AG09319 (cell line): ENCODE measurements at regions not wholly inside any gene's neighbourhood (a gene's known extent, or its start where the extent isn't known, plus 50 kb on each side); places are given as distances from the start of the nearest gene placed in this dataset.

Experiments
- DNase-seq: peaks from one replicate; pipeline ENCODE4 v3.0.0-alpha.2; 2010; ENCODE audit warnings: low read depth; ENCODE audit errors: extremely low read depth
- TF ChIP-seq, protein P1 (sequence below): IDR thresholded peaks from 2 replicates; pipeline ENCODE4 v1.5.1; 2011; ENCODE audit warnings: low read depth, mild to moderate bottlenecking, inconsistent platforms, low read length, moderate library complexity

DNA sequence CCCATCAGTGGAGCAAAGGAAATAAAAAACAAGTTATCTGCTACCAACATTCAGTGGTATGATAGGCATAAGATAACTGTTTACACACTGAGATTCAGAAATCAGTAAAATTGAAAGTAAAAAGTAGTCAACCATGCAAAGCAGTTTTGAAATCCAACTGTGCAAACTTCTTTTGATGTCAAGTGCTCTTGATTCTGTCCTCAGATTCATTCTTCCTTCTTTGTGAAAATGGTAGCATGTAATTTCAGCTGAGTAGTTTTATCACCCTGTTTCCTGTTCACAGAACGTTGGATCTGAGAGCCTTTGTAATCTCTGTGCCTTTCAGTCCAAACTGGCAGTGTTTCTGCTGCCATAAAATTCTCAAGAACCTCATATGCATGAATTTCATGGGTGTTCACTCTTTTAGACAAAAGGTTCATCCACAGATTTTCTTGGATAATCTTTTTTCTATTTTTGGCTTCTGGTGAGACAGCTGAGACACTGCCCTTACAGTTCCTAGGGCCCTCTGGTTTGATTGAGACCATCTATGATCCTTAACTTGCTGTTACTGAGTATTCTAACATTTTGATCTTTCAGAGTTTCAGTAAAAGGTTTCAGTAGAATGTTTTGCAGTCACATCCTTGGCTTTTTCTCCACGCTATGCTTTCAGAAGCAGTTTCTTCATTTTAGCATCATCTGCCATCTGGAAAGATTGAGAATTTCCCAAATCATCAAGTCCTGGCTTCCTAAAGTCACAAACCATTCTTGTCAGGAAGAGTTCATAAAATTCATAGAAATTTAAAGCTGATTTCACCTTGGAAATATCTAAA is 272.3 kb upstream of the EPHA4 start:
- DNase-seq = no peak
- TF ChIP-seq, protein P1, sequence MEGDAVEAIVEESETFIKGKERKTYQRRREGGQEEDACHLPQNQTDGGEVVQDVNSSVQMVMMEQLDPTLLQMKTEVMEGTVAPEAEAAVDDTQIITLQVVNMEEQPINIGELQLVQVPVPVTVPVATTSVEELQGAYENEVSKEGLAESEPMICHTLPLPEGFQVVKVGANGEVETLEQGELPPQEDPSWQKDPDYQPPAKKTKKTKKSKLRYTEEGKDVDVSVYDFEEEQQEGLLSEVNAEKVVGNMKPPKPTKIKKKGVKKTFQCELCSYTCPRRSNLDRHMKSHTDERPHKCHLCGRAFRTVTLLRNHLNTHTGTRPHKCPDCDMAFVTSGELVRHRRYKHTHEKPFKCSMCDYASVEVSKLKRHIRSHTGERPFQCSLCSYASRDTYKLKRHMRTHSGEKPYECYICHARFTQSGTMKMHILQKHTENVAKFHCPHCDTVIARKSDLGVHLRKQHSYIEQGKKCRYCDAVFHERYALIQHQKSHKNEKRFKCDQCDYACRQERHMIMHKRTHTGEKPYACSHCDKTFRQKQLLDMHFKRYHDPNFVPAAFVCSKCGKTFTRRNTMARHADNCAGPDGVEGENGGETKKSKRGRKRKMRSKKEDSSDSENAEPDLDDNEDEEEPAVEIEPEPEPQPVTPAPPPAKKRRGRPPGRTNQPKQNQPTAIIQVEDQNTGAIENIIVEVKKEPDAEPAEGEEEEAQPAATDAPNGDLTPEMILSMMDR = no peak

- TF ChIP-seq, protein P1 = no peak
- no peak for DNase-seq
Measured at GRCh38 chr2:221836095-221836494, 264.0 kb upstream of the EPHA4 start.

- TF ChIP-seq, protein P1 = no peak
- no peak for DNase-seq
Measured at GRCh38 chr2:221833966-221834365, 261.9 kb upstream of the EPHA4 start.

GRCh38 chr2:221831051-221831450 is 258.9 kb upstream of the EPHA4 start:
- DNase-seq = no peak
- TF ChIP-seq, protein P1 = no peak

GRCh38 chr2:221822416-221822815 is 250.3 kb upstream of the EPHA4 start:
- TF ChIP-seq, protein P1 = no peak
- no peak for DNase-seq

DNA sequence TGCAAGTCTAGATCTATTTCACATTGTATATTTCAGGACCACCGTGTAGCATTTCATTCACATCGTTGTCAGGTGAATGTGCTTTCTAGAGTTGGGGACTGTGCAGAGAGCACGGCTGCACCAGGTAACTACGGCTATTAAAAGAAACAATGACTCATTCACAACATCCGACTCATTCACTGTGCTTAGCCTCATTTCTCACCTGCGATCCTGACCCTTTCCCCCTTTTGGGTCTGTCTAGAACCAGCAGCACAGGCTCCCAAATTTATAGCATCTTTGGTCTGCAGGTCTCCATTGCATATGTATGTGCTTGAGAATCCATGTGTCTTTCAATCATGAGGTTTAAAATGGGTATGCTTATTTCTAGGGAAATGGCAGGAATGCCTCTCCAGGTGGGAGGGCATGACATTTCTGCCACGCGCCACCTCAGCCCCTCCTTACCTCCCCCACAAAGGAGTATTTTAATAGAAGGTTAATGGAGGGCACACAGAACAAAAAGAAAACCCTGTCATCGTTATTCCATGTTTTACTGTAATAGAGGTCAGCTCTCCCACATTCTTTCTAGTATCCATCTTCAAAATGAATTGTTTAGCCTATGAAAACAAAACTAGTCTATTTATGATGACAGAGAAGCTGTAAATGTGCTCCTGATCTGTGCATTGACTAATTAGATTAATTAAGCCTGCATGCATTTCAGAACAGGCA is 246.7 kb upstream of the EPHA4 start:
- DNase-seq = no peak
- TF ChIP-seq, protein P1 = no peak

GRCh38 chr2:221817878-221818277 is 245.8 kb upstream of the EPHA4 start:
- DNase-seq = no peak
- TF ChIP-seq, protein P1 = no peak
